HCEC 1CT (cell line): ENCODE measurements at regions not wholly inside any gene's neighbourhood (a gene's known extent, or its start where the extent isn't known, plus 50 kb on each side); places are given as distances from the start of the nearest gene placed in this dataset.
"Not testable (repeated sequence)": the region's sequence is repeated elsewhere in the genome, so short reads cannot be mapped to it uniquely, and the experiment has no call there.

Experiments used
- DNase-seq: peaks from one replicate; pipeline ENCODE4 v3.0.0-alpha.2; 2017

GRCh38 chr3:194868831-194869230 is 183.1 kb downstream of the FAM43A start:
- DNase-seq, result no peak

DNA sequence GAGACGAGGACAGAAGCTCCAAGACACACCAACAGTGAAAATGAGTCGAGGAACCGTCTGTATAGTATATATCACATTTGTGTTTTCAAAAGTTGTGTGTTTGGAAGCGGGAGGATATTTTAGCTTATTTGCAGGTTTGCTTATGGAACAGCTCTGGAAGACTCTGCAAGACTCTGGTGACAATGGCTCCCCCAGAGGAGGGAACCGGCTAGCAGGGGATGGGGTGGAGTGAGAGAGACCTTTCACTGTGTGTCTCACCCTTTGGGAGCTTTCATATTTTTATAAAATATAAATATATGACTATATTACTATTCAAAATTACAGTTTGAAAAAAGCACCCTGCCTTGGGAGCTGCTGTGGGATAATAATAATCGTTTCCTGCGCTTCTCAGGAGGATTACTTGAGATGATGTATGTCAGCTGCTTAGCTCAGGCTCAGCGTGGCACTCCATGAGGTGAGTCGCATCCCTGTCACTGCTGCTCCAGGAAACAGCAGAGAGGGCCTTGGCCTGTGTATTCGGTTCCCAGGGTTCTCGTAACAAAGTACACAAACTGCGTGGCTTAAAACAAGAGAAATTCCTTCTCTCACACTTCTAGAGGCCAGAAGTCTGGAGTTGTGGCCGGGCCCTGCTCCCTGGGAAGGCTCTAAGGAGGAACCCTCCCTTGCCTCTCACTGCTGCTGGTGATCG is 183.9 kb downstream of the FAM43A start:
- peak; percentile 66 for DNase-seq

GRCh38 chr3:194870394-194871110 is 184.9 kb downstream of the FAM43A start:
- DNase-seq, result no peak

- peak; percentile 82 for DNase-seq
Measured at GRCh38 chr3:194871143-194871863, 185.6 kb downstream of the FAM43A start.

DNA sequence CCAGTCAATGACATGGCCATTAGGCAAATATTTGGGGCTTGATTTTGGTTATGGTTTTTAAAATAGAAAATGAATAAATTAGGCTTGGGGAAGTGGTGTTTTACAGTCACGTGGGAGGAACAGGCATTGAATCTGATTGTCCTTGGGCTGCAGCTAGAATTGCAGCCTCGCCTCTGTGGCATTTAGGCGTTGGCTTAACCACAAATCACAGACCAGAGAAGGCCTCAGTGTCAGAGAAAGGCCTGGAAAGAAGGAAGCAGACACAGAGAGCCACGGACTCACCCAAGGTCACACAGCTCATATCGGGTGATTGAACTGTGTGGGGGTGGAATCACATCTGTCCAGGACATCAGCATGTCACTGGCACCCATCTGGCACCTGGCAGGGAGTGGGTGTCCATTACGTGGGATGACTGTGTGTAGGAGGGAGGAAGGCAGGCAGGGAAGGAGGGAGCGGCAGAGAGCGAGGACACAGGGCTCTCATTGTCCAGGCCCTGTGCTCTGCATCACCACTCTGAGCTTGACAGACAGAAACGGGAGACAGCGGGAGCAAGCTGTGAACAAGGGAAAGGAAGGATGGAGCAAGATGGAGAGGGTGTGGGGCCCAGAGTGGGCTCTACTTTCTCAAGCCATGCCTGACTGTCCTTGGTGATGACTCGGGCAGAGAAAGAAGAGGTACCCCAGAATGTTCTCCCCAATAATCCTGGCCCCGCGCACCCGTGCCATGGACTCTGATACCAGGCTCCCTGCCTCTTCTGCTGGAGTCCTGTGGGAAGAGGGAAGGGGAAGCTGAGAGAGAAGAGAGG is 186.4 kb downstream of the FAM43A start:
- DNase-seq, result peak; percentile 31

DNA sequence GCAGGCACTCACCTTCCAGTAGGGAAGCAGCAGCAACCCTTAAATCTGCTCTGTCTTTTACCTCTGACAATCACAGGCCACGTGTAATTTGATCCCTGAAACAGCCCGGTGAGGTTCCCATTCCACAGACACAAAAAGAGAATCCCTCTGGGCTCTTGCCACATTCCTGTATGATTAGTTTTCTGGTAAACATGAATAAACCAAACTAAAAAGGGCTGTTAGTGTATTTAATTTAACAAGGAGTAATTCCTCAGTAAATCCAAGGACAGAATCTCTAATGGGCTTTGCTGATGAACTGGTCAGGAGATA is 186.9 kb downstream of the FAM43A start:
- DNase-seq, result peak; percentile 82

GRCh38 chr3:194873474-194873873 is 187.8 kb downstream of the FAM43A start:
- DNase-seq, result not testable (repeated sequence)

- DNase-seq, result no peak
Measured at GRCh38 chr3:194874206-194874605, 188.5 kb downstream of the FAM43A start.

GRCh38 chr3:194874783-194875182 is 189.1 kb downstream of the FAM43A start:
- DNase-seq, result no peak

- no peak for DNase-seq
Measured at GRCh38 chr3:194875581-194876402, 190.1 kb downstream of the FAM43A start.

- no peak for DNase-seq
Measured at GRCh38 chr3:194876403-194877095, 190.9 kb downstream of the FAM43A start.

DNA sequence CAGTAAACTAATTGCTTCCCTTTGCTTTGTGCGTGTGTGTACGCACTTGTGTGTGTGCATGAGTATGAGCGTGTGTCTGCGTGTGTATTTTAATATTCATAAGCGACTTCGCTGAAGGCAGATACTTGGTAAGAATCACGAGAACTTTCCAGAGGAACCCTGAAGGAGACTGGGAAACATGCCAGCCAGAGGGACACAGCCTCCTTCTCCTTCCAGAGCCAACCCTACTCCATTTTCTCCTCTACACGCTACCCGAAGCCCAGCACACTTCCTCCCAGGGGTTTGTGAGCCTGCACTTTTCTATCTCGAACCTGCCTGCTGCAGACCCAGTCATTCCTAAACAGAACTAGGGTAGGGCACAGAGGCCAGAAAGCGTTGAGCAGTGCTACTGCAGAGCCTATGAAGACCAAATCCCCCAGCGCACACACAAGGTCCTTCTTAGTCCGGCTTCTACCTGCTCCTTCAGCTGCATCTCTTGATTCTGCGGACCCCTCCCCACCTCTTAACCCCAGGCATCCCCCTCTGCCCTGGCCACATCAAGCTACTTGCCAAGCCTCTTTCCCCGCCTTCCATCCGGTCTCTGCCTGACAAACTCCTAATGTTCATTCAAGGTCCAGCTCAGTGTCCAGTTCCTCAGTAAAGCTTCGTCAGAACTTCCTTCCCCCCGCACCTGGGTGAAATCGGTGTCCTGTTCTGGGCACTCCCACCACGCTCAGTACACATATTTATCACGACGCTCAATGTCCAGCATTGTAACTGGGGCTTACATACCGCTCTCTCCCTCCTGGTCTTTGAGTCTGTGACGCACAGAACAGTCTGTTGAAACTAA is 191.8 kb downstream of the FAM43A start:
- DNase-seq, result no peak

DNA sequence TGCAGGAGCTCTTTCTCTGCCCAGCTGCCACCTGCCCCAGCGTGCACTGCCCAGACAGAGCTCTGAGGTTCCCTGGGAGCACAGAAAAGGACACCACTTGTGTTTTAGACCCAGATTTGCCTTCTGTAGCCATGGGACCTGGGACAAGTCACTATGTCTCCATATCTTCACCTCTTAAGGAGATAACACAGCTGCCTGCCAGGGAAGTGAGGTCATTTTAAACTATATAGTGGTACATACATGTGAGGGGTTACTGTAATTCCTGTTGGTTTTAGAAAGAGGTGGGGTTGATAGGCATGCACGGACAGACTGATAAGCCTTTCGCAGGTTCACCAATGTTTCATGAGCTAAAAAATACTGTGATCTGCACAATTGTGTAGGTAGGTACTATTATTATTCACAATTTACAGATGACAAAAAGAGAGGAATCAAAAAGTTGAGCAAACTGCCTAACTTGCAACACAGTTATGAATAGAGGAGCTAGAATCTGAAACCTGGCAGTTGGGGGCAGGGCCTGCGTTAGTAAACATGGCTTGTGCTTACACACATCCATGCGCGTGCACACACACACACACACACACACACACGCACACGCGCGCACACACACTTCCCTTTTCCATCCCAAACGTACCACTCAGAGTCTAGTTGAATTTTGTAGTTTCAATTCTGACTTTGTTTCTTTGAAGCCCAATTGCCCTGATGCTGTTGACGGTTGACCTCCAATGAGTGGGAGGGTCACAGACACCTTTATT is 193.6 kb downstream of the FAM43A start:
- no peak for DNase-seq

DNA sequence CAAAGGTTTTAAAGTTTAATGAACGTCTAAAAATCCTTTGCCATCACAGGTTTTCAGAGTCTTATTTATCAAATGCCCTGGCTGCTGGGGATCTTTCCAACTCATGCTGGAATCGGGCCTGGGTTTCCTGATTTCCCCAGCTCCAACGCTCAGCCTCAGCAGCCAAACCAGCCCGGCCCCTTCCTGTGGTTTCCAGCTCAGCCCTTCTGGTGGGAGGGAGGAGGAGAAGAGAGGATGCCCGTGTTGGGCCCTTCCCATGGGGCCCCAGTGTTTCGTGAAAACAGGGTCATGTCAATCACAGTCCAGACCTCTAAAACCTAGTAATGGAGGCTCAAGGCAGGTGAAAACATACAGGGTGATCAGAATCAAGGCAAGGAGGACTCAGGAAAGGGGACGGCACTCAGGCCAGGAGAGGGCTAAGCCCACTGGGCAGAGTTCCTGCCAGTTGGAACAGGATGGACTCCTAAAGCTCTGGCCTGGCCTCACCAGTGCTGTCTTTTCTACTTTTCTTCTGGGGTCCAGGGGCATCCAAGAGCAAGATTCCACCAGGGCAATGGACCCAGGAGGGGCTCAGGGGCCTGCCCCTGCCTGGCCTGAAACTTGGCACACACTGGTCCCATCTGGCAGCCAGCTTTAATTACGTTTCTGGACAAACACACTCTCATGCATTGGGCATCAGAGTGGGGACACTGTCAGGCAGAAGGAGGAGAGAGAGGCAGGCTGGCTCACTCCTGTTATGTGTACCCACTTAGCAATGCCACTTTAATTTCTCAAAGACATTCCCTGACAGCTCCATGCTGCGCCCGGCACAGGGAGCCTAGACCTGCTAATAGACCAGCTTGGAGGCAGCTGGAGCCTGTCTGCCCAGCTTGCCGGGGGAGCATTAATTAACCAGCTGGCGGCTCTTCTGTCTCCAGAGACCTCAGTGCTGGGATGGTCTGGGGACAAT is 194.6 kb downstream of the FAM43A start:
- no peak for DNase-seq

GRCh38 chr3:194880940-194881925 is 195.6 kb downstream of the FAM43A start:
- no peak for DNase-seq

DNA sequence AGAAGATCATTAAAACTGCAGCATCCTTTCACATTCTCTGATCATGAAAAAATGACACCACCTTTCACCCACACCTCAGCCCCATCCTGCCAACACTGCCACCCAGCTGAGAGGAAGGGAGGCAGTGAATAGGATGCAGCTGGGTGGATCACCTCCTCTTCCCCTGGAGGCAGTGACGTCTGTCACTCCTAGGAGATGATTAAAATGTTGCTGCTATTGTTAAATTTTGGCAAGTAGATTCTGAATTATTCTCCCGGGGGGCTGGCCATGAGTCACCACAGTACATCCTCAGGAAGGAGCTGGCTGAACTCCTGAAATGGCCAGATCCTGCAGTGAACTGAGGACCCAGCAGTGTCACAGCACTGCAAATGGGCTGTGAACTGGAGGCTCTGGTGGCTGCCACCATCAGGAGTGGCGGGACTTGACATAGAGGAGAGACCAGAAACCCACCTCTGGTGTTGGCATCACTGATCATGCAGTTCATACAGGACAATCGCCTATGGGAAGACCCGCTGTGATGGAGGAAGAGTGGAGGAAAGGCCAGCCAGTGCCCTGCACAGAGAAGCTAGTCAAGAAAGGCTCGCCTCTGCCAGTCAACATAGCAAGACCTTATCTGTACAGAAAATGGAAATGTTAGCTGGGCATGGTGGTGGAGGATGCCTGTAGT is 199.1 kb downstream of the FAM43A start:
- DNase-seq, result no peak

DNA sequence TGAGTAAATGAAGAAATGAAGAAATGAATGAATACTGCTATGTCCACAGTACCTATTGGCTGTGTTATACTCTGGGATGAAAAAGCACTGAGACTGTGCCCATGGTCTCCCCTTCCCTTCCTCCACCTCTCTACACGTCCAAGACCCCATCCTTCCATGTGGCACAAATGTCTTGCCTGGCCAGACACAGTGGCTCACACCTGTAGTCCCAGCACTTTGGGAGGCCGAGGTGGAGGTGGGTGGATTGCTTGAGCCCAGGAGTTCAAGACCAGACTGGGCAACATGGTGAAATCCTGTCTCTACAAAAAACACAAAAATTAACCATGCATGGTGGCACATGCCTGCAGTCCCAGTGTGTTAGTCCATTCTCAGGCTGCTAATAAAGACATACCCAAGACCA is 200.1 kb downstream of the FAM43A start:
- DNase-seq, result no peak
